WTC11 (cell line): ENCODE measurements at regions not wholly inside any gene's neighbourhood (a gene's known extent, or its start where the extent isn't known, plus 50 kb on each side); places are given as distances from the start of the nearest gene placed in this dataset.

Experiments used
- ATAC-seq: fragments of 200-7000 bp; cut with Tn5 transposase; 2 replicates; pipeline ENCODE4 v1.10.0; 2021; ENCODE audit warnings: mild to moderate bottlenecking, moderate library complexity
- CTCF ChIA-PET: fragments of 300-600 bp; sonication (Branson Sonifier 250); formaldehyde crosslinking; loops from one replicate; lab custom pipeline; 2021; ENCODE audit warnings: antibody characterized with exemption; lab: Charles Lee
- POLR2A ChIA-PET: fragments of 350-600 bp; sonication (Branson Sonifier 250); formaldehyde crosslinking; loops from one replicate; lab custom pipeline; 2021; ENCODE audit warnings: antibody characterized with exemption; lab: Charles Lee
- DNase-seq: peaks from one replicate; pipeline ENCODE4 v3.0.0; 2021; ENCODE audit warnings: low spot score
- H3K27ac Mint-ChIP-seq: 2 replicates; pipeline ENCODE4 v1.8.0; 2021; ENCODE audit warnings: mixed read lengths
- H3K27me3 Mint-ChIP-seq: 2 replicates; pipeline ENCODE4 v1.8.0; 2021; ENCODE audit warnings: low read depth, mild to moderate bottlenecking, moderate library complexity, mixed read lengths
- H3K36me3 Mint-ChIP-seq: 2 replicates; pipeline ENCODE4 v1.8.0; 2021; ENCODE audit warnings: mixed read lengths
- H3K4me1 Mint-ChIP-seq: 2 replicates; pipeline ENCODE4 v1.8.0; 2022; ENCODE audit warnings: mixed read lengths
- H3K4me3 Mint-ChIP-seq: 2 replicates; pipeline ENCODE4 v1.8.0; 2021; ENCODE audit warnings: mild to moderate bottlenecking, moderate library complexity, mixed read lengths
- H3K9me3 Mint-ChIP-seq: 2 replicates; pipeline ENCODE4 v1.8.0; 2021; ENCODE audit warnings: mixed read lengths
- ATF1 ChIP-seq: sonication (generic); formaldehyde crosslinking; IDR thresholded peaks from 2 replicates; pipeline ENCODE4 v1.8.1; 2023; ENCODE audit warnings: mild to moderate bottlenecking, moderate library complexity, missing genetic modification reagents
- CREM ChIP-seq: sonication (generic); formaldehyde crosslinking; IDR thresholded peaks from 2 replicates; pipeline ENCODE4 v1.8.1; 2022; ENCODE audit warnings: mild to moderate bottlenecking, missing genetic modification reagents, moderate library complexity
- E2F5 ChIP-seq: sonication (generic); formaldehyde crosslinking; IDR thresholded peaks from 2 replicates; pipeline ENCODE4 v1.8.1; 2022; ENCODE audit warnings: mild to moderate bottlenecking, moderate library complexity, missing genetic modification reagents
- EMX1 ChIP-seq: fragments of 250-450 bp; sonication (Bioruptor Pico); IDR thresholded peaks from 2 replicates; pipeline ENCODE4 v1.8.0; 2021; ENCODE audit warnings: mild to moderate bottlenecking
- ESRRA ChIP-seq: sonication (generic); formaldehyde crosslinking; IDR thresholded peaks from 2 replicates; pipeline ENCODE4 v1.8.1; 2022; ENCODE audit warnings: mild to moderate bottlenecking, missing genetic modification reagents, borderline replicate concordance
- JUN ChIP-seq: sonication (generic); formaldehyde crosslinking; IDR thresholded peaks from 2 replicates; pipeline ENCODE4 v1.8.0; 2023; ENCODE audit warnings: mild to moderate bottlenecking, missing genetic modification reagents
- MLX ChIP-seq: sonication (generic); formaldehyde crosslinking; IDR thresholded peaks from 2 replicates; pipeline ENCODE4 v1.8.1; 2023; ENCODE audit warnings: mild to moderate bottlenecking, missing genetic modification reagents, moderate library complexity
- NR1H2 ChIP-seq: sonication (generic); formaldehyde crosslinking; IDR thresholded peaks from 2 replicates; pipeline ENCODE4 v1.9.0; 2021; ENCODE audit warnings: mild to moderate bottlenecking, moderate library complexity, missing genetic modification reagents
- PRDM15 ChIP-seq: sonication (generic); formaldehyde crosslinking; IDR thresholded peaks from 2 replicates; pipeline ENCODE4 v1.8.0; 2022; ENCODE audit warnings: missing genetic modification reagents
- TEAD1 ChIP-seq: sonication (generic); formaldehyde crosslinking; IDR thresholded peaks from 2 replicates; pipeline ENCODE4 v1.8.0; 2022; ENCODE audit warnings: mild to moderate bottlenecking, missing genetic modification reagents
- TEAD4 ChIP-seq: sonication (generic); formaldehyde crosslinking; IDR thresholded peaks from 2 replicates; pipeline ENCODE4 v1.8.0; 2022; ENCODE audit warnings: mild to moderate bottlenecking, missing genetic modification reagents
- TF ChIP-seq, protein P1 (sequence below): fragments of 250-450 bp; sonication (Bioruptor Pico); conservative IDR thresholded peaks from 2 replicates; pipeline ENCODE4 v1.9.0; 2021; ENCODE audit warnings: mild to moderate bottlenecking
- TF ChIP-seq, protein P2 (sequence below): fragments of 250-450 bp; sonication (Bioruptor Pico); IDR thresholded peaks from 2 replicates; pipeline ENCODE4 v1.9.0; 2021; ENCODE audit warnings: mild to moderate bottlenecking

- Mint-ChIP-seq H3K27ac (no peak overlapping the region), H3K9me3 (no peaks in the 10 kb centered on the region), H3K27me3 (no peaks in the 10 kb centered on the region; the same call in 1 of the 2 replicates), H3K4me3 (no peak overlapping the region), H3K36me3 (no peaks in the 10 kb centered on the region), H3K4me1 (peaks cover 25% of the 10 kb centered on the region)
- TF ChIP-seq CREM (no peak), MLX (CRISPR knock-in tag) (no peak), TEAD1 (CRISPR knock-in tag) (no peak)
- ATAC-seq (no peak), DNase-seq (no peak)
- ChIA-PET POLR2A (no interaction called here), CTCF (no interaction called here)
Measured at GRCh38 chr12:13436696-13437391, 240.3 kb downstream of the EMP1 start.

- ATAC-seq, result peak; percentile 20; the same call in 1 of the 2 replicates
Measured at GRCh38 chr12:13436182-13436581, 239.7 kb downstream of the EMP1 start.

More at GRCh38 chr12:13436182-13436581, 239.7 kb downstream of the EMP1 start:
- POLR2A ChIA-PET, result interaction anchor here (0.6 kb wide), 1 partner anchor 162 kb away, joined by 3 read pairs; no protein-coding TSS in a partner anchor
- Mint-ChIP-seq H3K27ac (0 out of 2 replicates have a peak overlapping the region, but pooled peaks have one; percentile 19), H3K36me3 (no peaks in the 10 kb centered on the region), H3K9me3 (no peaks in the 10 kb centered on the region), H3K4me3 (no peak overlapping the region), H3K27me3 (no peaks in the 10 kb centered on the region; the same call in 1 of the 2 replicates), H3K4me1 (peaks cover 25% of the 10 kb centered on the region)
- CTCF ChIA-PET, result interaction anchor here (1.4 kb wide), 1 partner anchor 181 kb away, joined by 5 read pairs; no protein-coding TSS in a partner anchor
- no peak for DNase-seq
- TF ChIP-seq, protein P1, sequence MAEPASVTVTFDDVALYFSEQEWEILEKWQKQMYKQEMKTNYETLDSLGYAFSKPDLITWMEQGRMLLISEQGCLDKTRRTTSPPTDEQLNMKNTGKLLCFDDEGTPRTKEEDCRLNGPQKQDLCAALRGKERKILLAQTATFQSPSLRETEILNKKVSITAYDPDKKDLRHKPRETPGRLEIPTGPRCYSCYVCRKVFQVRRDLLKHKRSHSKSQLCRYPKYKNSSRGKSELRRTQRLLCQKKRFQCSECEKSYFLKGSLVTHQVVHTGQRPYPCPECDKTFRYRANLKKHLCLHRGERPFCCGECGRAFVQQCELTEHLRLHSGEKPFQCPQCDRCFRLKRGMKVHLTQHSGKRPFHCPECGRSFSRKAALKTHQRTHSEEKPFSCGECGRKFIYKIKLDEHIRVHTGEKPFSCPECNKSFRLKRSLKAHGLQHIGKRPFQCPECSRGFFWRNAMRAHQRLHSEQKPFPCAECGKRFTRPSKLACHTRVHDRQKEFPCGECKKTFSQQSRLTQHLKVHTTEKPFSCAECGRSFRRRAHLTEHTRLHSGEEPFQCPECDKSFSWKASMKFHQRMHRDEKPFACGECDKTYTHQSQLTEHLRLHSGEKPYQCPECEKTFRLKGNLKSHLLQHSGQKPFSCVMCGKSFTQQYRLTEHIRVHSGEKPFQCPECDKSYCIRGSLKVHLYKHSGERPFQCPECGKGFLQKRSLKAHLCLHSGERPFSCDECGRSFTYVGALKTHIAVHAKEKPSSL, result no peak
- no peak for TF ChIP-seq ESRRA (CRISPR knock-in tag)
- TF ChIP-seq PRDM15 (CRISPR knock-in tag), result no peak
- TF ChIP-seq TEAD4 (CRISPR knock-in tag), result no peak
- TF ChIP-seq, protein P2, sequence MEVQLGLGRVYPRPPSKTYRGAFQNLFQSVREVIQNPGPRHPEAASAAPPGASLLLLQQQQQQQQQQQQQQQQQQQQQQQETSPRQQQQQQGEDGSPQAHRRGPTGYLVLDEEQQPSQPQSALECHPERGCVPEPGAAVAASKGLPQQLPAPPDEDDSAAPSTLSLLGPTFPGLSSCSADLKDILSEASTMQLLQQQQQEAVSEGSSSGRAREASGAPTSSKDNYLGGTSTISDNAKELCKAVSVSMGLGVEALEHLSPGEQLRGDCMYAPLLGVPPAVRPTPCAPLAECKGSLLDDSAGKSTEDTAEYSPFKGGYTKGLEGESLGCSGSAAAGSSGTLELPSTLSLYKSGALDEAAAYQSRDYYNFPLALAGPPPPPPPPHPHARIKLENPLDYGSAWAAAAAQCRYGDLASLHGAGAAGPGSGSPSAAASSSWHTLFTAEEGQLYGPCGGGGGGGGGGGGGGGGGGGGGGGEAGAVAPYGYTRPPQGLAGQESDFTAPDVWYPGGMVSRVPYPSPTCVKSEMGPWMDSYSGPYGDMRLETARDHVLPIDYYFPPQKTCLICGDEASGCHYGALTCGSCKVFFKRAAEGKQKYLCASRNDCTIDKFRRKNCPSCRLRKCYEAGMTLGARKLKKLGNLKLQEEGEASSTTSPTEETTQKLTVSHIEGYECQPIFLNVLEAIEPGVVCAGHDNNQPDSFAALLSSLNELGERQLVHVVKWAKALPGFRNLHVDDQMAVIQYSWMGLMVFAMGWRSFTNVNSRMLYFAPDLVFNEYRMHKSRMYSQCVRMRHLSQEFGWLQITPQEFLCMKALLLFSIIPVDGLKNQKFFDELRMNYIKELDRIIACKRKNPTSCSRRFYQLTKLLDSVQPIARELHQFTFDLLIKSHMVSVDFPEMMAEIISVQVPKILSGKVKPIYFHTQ (CRISPR knock-in tag), result no peak
- TF ChIP-seq E2F5 (CRISPR knock-in tag), result no peak
- TF ChIP-seq ATF1 (CRISPR knock-in tag), result no peak
- TF ChIP-seq NR1H2 (CRISPR knock-in tag), result no peak
- TF ChIP-seq EMX1 (CRISPR knock-in tag), result no peak
- TF ChIP-seq JUN, result no peak
